K562 (cell line): ENCODE measurements at regions not wholly inside any gene's neighbourhood (a gene's known extent, or its start where the extent isn't known, plus 50 kb on each side); places are given as distances from the start of the nearest gene placed in this dataset.

Source experiments
- ATAC-seq: fragments of 200-7000 bp; cut with Tn5 transposase; 3 replicates; pipeline ENCODE4 v1.9.1; 2020; ENCODE audit warnings: moderate library complexity
- BruUV-seq: library from RNA; stranded (reverse); fragments of 400-500 nt; replicated peaks from 2 replicates; lab custom pipeline; 2021; lab: Mats Ljungman, UMichigan
- CTCF ChIA-PET: fragments of 300-600 bp; formaldehyde crosslinking; extraction: SDS; loops from one replicate; lab custom pipeline; 2021; ENCODE audit warnings: low intra/inter-chr PET ratio; lab: Yijun Ruan, JAX
- POLR2A ChIA-PET: fragments of 300-600, 350-650 bp; sonication (Branson Sonifier 250); formaldehyde crosslinking; extraction: SDS; loops from one replicate; lab custom pipeline; 2021; ENCODE audit warnings: antibody characterized with exemption, inconsistent platforms; lab: Yijun Ruan, JAX
- DNase-seq, 4 experiments: peaks; one replicate each; pipeline versions ENCODE4 v3.0.0 to v3.0.0-alpha.2; 2011 to 2018; ENCODE audit warnings: low spot score in 3 of 4, mixed read lengths in 3 of 4; ENCODE audit errors: extremely low read depth in 1 of 4
- FAIRE-seq: peaks from 2 replicates; lab custom pipeline; 2011; peaks lifted over from hg19 to GRCh38; lab: Jason Lieb, UNC
- H2AFZ ChIP-seq: 2 replicates; pipeline ENCODE4 v1.6.0; 2011; ENCODE audit warnings: low read depth, low read length, control low read depth, inconsistent platforms
- H3K27ac ChIP-seq: fragments of 200-600 bp; 3 replicates; pipeline ENCODE4 v1.8.0; 2011; ENCODE audit warnings: low read depth, mild to moderate bottlenecking, control low read depth, inconsistent platforms, low read length, moderate library complexity, mixed read lengths; ENCODE audit errors: extremely low read depth
- H3K27me3 ChIP-seq, 2 experiments: fragments of 300-600 bp in 1 of 2; 2 replicates in 1 of 2; 3 replicates in 1 of 2; pipeline versions ENCODE4 v1.6.0 to v1.8.0; 2011; ENCODE audit warnings: inconsistent platforms in 2 of 2, low read length in 2 of 2, mild to moderate bottlenecking in 1 of 2, mixed read lengths in 1 of 2, moderate library complexity in 1 of 2; ENCODE audit not compliant: control insufficient read depth in 2 of 2, insufficient read depth in 2 of 2
- H3K36me3 ChIP-seq: fragments of 300-600 bp; 3 replicates; pipeline ENCODE4 v1.8.0; 2011; ENCODE audit warnings: mild to moderate bottlenecking, low read length, inconsistent platforms; ENCODE audit not compliant: control insufficient read depth, insufficient read depth
- H3K4me1 ChIP-seq, 2 experiments: fragments of 200-600 bp in 1 of 2; replicated peaks in 1 of 2; 2 replicates in 1 of 2; 3 replicates in 1 of 2; pipeline versions ENCODE4 v1.5.1 to v1.8.0; 2011; ENCODE audit warnings: inconsistent platforms in 2 of 2, low read length in 2 of 2, mild to moderate bottlenecking in 1 of 2, mixed read lengths in 1 of 2, moderate library complexity in 1 of 2; ENCODE audit not compliant: control insufficient read depth in 2 of 2, insufficient read depth in 2 of 2
- H3K4me2 ChIP-seq: 2 replicates; pipeline ENCODE4 v1.6.1; 2011; ENCODE audit warnings: low read length, control low read depth, inconsistent platforms, mixed read lengths; ENCODE audit not compliant: insufficient read depth
- H3K4me3 ChIP-seq: fragments of 200-600 bp; sonication (generic), shearing (Covaris generic); 2 replicates; pipeline ENCODE4 v1.5.1; 2016; ENCODE audit warnings: control low read depth, inconsistent platforms
- H3K79me2 ChIP-seq: fragments of 200-600 bp; 3 replicates; pipeline ENCODE4 v1.8.0; 2011; ENCODE audit warnings: low read length, inconsistent platforms; ENCODE audit not compliant: control insufficient read depth, insufficient read depth
- H3K9ac ChIP-seq, 2 experiments: 2 replicates each; pipeline versions ENCODE4 v1.6.0 to v1.6.1; 2011; ENCODE audit warnings: low read depth in 2 of 2, low read length in 2 of 2, control low read depth in 1 of 2, inconsistent platforms in 1 of 2, mild to moderate bottlenecking in 1 of 2, mixed read lengths in 1 of 2; ENCODE audit not compliant: insufficient read depth in 1 of 2
- H3K9me1 ChIP-seq: one replicate; pipeline ENCODE4 v1.6.0; 2011; ENCODE audit warnings: inconsistent platforms, mild to moderate bottlenecking, low read length, moderate library complexity; ENCODE audit not compliant: control insufficient read depth, insufficient read depth
- H3K9me3 ChIP-seq: replicated peaks from 2 replicates; pipeline ENCODE4 v1.5.1; 2011; ENCODE audit warnings: low read depth, low read length, inconsistent platforms; ENCODE audit not compliant: control insufficient read depth, insufficient read depth
- H4K20me1 ChIP-seq: replicated peaks from 2 replicates; pipeline ENCODE4 v1.6.1; 2011; ENCODE audit warnings: low read length, inconsistent platforms, mixed read lengths; ENCODE audit not compliant: control insufficient read depth, insufficient read depth
- BRD9 ChIP-seq: fragments of 450-650 bp; IDR thresholded peaks from 2 replicates; pipeline ENCODE4 v1.6.1; 2018; ENCODE audit warnings: low read depth; ENCODE audit not compliant: partially characterized antibody
- MBD2 ChIP-seq: sonication (generic); IDR thresholded peaks from 2 replicates; pipeline ENCODE4 v1.6.1; 2016; ENCODE audit warnings: low read depth, borderline replicate concordance
- MECOM ChIP-seq: fragments of 250-450 bp; sonication (Bioruptor Pico); IDR thresholded peaks from 2 replicates; pipeline ENCODE4 v1.8.0; 2022; ENCODE audit warnings: inconsistent platforms
- POU5F1 ChIP-seq: fragments of 150-350 bp; IDR thresholded peaks from 2 replicates; pipeline ENCODE4 v1.6.1; 2014; ENCODE audit warnings: borderline replicate concordance, low read length, low read depth, mild to moderate bottlenecking; ENCODE audit not compliant: partially characterized antibody
- ZKSCAN3 ChIP-seq: fragments of 250-450 bp; sonication (Bioruptor Pico); IDR thresholded peaks from 2 replicates; pipeline ENCODE4 v1.4.0; 2020
- ZNF311 ChIP-seq: fragments of 250-450 bp; sonication (Bioruptor Pico); IDR thresholded peaks from 2 replicates; pipeline ENCODE4 v1.4.0; 2020; ENCODE audit warnings: mild to moderate bottlenecking, moderate library complexity
- ZNF57 ChIP-seq: fragments of 450-650 bp; formaldehyde crosslinking; IDR thresholded peaks from 2 replicates; pipeline ENCODE4 v1.4.0; 2020; ENCODE audit warnings: mild to moderate bottlenecking, moderate library complexity
- ZNF695 ChIP-seq: fragments of 450-650 bp; formaldehyde crosslinking; IDR thresholded peaks from 2 replicates; pipeline ENCODE4 v1.4.0; 2020; ENCODE audit warnings: mild to moderate bottlenecking, moderate library complexity
- WGBS: fragments of 100-300 bp; shearing (Covaris generic); methylation state at CpG from one replicate; pipeline ENCODE4 v1.1.6; 2016; ENCODE audit warnings: low coverage, mixed read lengths; ENCODE audit not compliant: insufficient coverage; ENCODE audit errors: missing lambda C conversion rate; 5-methylcytosine and 5-hydroxymethylcytosine counted together
- in situ Hi-C: fragments of 300-500 bp; cut with MboI; formaldehyde crosslinking; loops from 4 replicates; pipeline ENCODE4 v1.15.0; 2018; ENCODE audit warnings: inconsistent platforms, mixed read lengths
- intact Hi-C: fragments of 100-400 bp; cut with micrococcal nuclease; formaldehyde crosslinking; loops from 2 replicates; pipeline ENCODE4 v1.14.2; 2022
- TF ChIP-seq, protein P1 (sequence below): sonication (generic); formaldehyde crosslinking; IDR thresholded peaks from 2 replicates; pipeline ENCODE4 v1.8.1; 2023; ENCODE audit warnings: mild to moderate bottlenecking, missing genetic modification reagents
- TF ChIP-seq, protein P2 (sequence below), 2 experiments: fragments of 450-650 bp; IDR thresholded peaks; 2 replicates each; pipeline ENCODE4 v1.6.1; 2016; ENCODE audit warnings: mild to moderate bottlenecking in 2 of 2, borderline replicate concordance in 1 of 2, low read depth in 1 of 2, moderate library complexity in 1 of 2

DNA sequence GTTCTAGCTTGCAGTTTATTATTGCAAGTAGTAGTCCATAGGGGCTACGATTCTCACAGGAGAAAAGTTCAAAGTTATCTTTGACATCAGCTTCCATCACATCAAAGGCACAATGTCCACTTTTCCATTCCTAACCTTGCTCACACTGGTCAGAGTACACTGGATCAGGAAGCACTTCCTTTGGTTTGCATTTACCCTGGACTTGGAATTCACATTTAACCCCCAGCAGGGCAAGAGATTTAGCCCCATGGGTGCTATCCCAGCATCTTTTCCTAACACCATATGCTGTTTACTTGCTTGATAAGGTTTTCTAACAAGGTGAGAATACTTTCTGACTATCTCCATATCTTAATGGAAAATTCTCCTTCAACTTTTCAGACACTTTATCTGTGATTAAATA is 55.6 kb upstream of the ASTN2 start (continued):
- TF ChIP-seq, protein P1, sequence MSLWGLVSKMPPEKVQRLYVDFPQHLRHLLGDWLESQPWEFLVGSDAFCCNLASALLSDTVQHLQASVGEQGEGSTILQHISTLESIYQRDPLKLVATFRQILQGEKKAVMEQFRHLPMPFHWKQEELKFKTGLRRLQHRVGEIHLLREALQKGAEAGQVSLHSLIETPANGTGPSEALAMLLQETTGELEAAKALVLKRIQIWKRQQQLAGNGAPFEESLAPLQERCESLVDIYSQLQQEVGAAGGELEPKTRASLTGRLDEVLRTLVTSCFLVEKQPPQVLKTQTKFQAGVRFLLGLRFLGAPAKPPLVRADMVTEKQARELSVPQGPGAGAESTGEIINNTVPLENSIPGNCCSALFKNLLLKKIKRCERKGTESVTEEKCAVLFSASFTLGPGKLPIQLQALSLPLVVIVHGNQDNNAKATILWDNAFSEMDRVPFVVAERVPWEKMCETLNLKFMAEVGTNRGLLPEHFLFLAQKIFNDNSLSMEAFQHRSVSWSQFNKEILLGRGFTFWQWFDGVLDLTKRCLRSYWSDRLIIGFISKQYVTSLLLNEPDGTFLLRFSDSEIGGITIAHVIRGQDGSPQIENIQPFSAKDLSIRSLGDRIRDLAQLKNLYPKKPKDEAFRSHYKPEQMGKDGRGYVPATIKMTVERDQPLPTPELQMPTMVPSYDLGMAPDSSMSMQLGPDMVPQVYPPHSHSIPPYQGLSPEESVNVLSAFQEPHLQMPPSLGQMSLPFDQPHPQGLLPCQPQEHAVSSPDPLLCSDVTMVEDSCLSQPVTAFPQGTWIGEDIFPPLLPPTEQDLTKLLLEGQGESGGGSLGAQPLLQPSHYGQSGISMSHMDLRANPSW (CRISPR knock-in tag), result no peak
- no peak for TF ChIP-seq BRD9
- no peak for TF ChIP-seq MBD2
- no peak for TF ChIP-seq MECOM (CRISPR knock-in tag)
- no peak for TF ChIP-seq POU5F1
- no peak for TF ChIP-seq ZNF311 (CRISPR knock-in tag)

DNA sequence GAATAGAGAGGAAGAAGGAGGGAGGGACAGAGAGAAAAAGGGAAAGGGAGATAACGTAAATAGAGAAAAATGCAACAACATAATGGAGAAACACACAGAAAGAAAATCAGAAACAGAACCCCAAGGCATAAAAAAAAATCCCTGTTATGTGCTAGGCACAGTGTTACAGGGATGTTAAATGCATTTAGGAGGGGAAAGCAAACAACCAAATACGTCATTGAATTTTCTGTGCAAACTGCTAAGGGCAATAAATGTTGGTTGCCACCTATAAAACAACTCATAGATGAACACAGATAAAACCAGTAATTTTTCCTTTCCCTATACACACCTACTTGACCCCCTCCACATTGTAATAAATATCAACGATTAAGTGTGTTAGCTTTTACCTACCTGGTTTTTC is 51.3 kb upstream of the ASTN2 start:
- no peak overlapping the region for H2AFZ ChIP-seq
- ChIA-PET POLR2A (no interaction called here), CTCF (no interaction called here)
- ATAC-seq (no peak), DNase-seq (no peak), FAIRE-seq (no peak)
- 0% methylated on average over 3 of the region's 3 CpGs for WGBS
- intact Hi-C loops (no loop called here), in situ Hi-C loops (no loop called here)
- H3K4me2 ChIP-seq, result no peak overlapping the region
- H3K9me1 ChIP-seq, result no peaks in the 10 kb centered on the region
- H3K27ac ChIP-seq, result no peak overlapping the region
- H3K36me3 ChIP-seq, result no peaks in the 10 kb centered on the region
- H3K9ac ChIP-seq, result no peak overlapping the region
- H3K4me1 ChIP-seq, result no peaks in the 10 kb centered on the region
- H3K27me3 ChIP-seq, result no peaks in the 10 kb centered on the region
- H4K20me1 ChIP-seq, result no peaks in the 10 kb centered on the region
- BruUV-seq, result no TSS peak
- H3K4me3 ChIP-seq, result no peak overlapping the region
- H3K9me3 ChIP-seq, result no peaks in the 10 kb centered on the region; the same call in 1 of the 2 replicates
- no peaks in the 10 kb centered on the region for H3K79me2 ChIP-seq
- no peak for TF ChIP-seq ZNF695
- no peak for TF ChIP-seq ZKSCAN3 (CRISPR knock-in tag)
- TF ChIP-seq ZNF57 (CRISPR knock-in tag), result no peak
- TF ChIP-seq, protein P2, sequence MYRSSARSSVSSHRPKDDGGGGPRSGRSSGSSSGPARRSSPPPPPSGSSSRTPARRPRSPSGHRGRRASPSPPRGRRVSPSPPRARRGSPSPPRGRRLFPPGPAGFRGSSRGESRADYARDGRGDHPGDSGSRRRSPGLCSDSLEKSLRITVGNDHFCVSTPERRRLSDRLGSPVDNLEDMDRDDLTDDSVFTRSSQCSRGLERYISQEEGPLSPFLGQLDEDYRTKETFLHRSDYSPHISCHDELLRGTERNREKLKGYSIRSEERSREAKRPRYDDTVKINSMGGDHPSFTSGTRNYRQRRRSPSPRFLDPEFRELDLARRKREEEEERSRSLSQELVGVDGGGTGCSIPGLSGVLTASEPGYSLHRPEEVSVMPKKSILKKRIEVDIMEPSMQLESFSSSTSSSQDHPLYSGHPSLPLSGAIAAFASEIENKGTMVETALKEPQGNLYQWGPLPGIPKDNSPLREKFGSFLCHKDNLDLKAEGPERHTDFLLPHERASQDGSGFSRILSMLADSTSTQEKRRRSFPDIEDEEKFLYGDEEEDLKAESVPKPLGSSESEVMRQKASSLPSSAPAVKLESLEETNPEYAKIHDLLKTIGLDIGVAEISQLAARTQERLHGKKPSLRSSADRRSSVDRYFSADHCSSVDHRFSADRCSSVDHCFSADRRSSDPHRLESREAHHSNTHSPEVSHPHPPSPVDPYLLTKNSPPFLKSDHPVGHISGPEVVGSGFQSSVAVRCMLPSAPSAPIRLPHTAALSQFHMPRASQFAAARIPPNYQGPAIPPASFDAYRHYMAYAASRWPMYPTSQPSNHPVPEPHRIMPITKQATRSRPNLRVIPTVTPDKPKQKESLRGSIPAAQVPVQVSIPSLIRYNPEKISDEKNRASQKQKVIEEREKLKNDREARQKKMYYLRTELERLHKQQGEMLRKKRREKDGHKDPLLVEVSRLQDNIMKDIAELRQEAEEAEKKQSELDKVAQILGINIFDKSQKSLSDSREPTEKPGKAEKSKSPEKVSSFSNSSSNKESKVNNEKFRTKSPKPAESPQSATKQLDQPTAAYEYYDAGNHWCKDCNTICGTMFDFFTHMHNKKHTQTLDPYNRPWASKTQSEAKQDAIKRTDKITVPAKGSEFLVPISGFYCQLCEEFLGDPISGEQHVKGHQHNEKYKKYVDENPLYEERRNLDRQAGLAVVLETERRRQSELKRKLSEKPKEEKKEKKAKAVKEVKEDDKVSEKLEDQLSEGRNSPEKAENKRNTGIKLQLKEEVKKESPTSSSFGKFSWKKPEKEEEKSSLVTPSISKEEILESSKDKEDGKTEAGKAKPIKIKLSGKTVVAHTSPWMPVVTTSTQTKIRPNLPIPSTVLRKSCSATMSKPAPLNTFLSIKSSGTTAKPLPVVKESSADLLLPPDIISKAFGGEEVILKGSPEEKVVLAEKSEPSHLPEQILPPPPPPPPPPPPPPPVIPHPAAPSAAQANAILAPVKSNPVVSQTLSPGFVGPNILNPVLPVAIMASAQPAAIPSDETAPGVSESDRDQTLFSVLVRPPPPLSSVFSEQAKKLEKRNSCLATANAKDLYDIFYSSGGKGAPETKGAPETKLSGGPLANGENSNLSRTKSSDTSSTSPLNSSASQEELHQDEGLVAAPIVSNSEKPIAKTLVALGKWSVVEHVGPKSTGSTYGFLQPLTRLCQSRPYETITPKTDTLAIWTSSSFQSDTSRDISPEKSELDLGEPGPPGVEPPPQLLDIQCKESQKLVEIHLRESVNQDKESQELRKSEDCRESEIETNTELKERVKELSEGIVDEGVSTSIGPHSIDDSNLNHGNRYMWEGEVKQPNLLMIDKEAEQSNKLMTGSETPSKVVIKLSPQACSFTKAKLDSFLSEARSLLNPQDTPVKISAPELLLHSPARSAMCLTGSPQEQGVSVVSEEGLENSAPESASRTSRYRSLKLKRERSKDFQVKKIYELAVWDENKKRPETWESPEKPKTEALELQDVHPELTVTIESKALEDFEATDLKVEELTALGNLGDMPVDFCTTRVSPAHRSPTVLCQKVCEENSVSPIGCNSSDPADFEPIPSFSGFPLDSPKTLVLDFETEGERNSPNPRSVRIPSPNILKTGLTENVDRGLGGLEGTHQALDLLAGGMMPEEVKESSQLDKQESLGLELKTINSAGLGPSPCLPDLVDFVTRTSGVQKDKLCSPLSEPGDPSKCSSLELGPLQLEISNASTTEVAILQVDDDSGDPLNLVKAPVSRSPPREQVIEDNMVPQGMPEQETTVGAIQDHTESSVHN (IDR thresholded peaks at IDR 0.05; ENCODE audit: borderline replicate concordance in 1 of 2, low read depth in 1 of 2), result no peak
